ENCODE measurements at regions not wholly inside any gene's neighbourhood (a gene's known extent, or its start where the extent isn't known, plus 50 kb on each side); places are given as distances from the start of the nearest gene placed in this dataset.

DNA sequence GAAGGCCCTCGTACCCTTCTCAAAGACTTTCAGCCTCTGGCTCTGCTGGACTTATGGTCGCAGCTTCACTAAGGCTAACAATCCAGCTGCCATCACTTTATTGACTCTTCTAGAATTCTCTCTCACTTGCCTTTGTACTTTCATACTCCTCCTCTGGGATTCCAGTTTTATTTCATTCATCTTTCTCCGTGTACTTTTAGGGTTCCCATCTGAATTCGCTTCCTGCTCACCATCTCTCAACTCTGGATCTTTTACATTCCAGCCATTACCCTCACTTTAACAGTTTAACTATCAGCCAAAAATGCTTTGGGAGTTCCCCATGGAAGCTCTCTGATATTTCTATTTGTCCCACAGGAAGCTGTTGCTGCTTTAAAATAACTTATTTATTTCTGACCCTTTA, 149.3 kb upstream of the KL start:
- no peaks in the 10 kb centered on the region for H3K36me3 ChIP-seq (ENCODE audit: insufficient read depth, low read length)
- intact Hi-C loops (cut with micrococcal nuclease), result no loop called here
- no peak overlapping the region for H3K4me3 ChIP-seq (ENCODE audit: low read length in 2 of 2)
- CTCF ChIA-PET (ENCODE audit: partially characterized antibody), result no interaction called here
- no peak overlapping the region for H3K4me3 Mint-ChIP-seq
- POLR2A ChIA-PET (ENCODE audit: partially characterized antibody), result no interaction called here
- H3K36me3 Mint-ChIP-seq, result no peaks in the 10 kb centered on the region
- no peaks in the 10 kb centered on the region for H3K4me1 Mint-ChIP-seq
- H3K27me3 ChIP-seq (ENCODE audit: insufficient read depth, low read length), result no peaks in the 10 kb centered on the region
- no peaks in the 10 kb centered on the region for H3K9me3 ChIP-seq (ENCODE audit: control insufficient read depth in 1 of 2, low read length in 2 of 2)
- no peak overlapping the region for H3K27ac ChIP-seq (ENCODE audit: low read depth, low read length)
- H3K27ac Mint-ChIP-seq, result no peak overlapping the region
- H3K4me1 ChIP-seq (ENCODE audit: insufficient read depth, low read length), result no peaks in the 10 kb centered on the region
- H3K27me3 Mint-ChIP-seq, result no peaks in the 10 kb centered on the region
- no peak for DNase-seq
- H3K9me3 Mint-ChIP-seq, result peaks cover 0 to 14% (median 9%) of the 10 kb centered on the region in 8 donors

DNA sequence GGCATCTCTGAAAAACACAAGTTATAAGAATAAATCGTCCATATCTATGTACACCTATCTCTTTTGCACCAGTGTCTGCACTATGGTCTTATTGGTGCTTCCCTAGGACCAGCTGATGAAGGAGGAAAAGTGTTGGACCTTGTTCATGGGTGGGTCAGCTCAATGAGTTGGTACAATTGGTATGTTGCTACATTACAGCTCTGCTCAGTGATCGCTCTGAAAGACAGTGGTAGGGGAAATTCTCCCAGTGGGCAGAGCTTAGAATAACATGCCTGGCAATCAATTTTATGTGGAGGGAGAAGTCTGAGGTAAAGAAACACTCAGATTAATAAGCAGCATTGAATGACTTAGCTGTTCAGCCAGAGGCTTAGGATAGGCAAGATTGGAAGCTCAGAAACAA, 138.7 kb upstream of the KL start:
- DNase-seq, result no peak
- no peak overlapping the region for H3K4me3 ChIP-seq (ENCODE audit: low read length in 2 of 2)
- Mint-ChIP-seq H3K9me3 (peaks cover 0 to 2% (median 0%) of the 10 kb centered on the region in 8 donors), H3K4me3 (no peak overlapping the region), H3K27ac (no peak overlapping the region), H3K36me3 (no peaks in the 10 kb centered on the region), H3K4me1 (no peaks in the 10 kb centered on the region), H3K27me3 (peaks cover 0 to 1% of the 10 kb centered on the region in 2 donors)
- no peaks in the 10 kb centered on the region for H3K9me3 ChIP-seq (ENCODE audit: control insufficient read depth in 1 of 2, low read length in 2 of 2)
- no peaks in the 10 kb centered on the region for H3K4me1 ChIP-seq (ENCODE audit: insufficient read depth, low read length)
- no peak overlapping the region for H3K27ac ChIP-seq (ENCODE audit: low read depth, low read length)
- intact Hi-C loops (cut with micrococcal nuclease), result no loop called here
- no peaks in the 10 kb centered on the region for H3K36me3 ChIP-seq (ENCODE audit: insufficient read depth, low read length)
- CTCF ChIA-PET (ENCODE audit: partially characterized antibody), result no interaction called here
- POLR2A ChIA-PET (ENCODE audit: partially characterized antibody), result no interaction called here
- no peaks in the 10 kb centered on the region for H3K27me3 ChIP-seq (ENCODE audit: insufficient read depth, low read length)

DNA sequence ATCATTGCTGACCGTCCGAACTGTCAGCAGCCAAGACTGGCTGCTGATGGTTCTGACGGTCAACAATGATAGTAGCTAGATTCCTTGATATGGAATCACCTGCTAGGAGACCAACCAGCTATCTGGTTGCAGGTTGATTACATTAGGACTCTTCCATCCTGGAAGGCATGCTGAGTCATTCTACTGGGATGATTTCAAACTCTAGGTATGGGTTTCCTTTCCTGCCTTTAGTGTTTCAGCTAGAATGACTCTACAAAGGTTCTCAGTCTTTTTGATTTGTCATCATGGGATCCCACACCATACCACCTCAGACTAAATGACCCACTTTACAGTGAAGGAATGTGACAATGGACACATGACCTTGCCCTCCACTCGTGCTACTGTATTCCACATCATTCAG, 138.1 kb upstream of the KL start:
- no peak for DNase-seq
- peaks cover 1 to 2% of the 10 kb centered on the region in 2 donors for H3K27me3 Mint-ChIP-seq
- Histone ChIP-seq H3K27me3 (ENCODE audit: insufficient read depth, low read length) (no peaks in the 10 kb centered on the region), H3K27ac (ENCODE audit: low read depth, low read length) (no peak overlapping the region), H3K36me3 (ENCODE audit: insufficient read depth, low read length) (no peaks in the 10 kb centered on the region), H3K9me3 (ENCODE audit: control insufficient read depth in 1 of 2, low read length in 2 of 2) (no peaks in the 10 kb centered on the region), H3K4me3 (ENCODE audit: low read length in 2 of 2) (no peak overlapping the region), H3K4me1 (ENCODE audit: insufficient read depth, low read length) (no peaks in the 10 kb centered on the region)
- no peaks in the 10 kb centered on the region for H3K4me1 Mint-ChIP-seq
- no peak overlapping the region for H3K4me3 Mint-ChIP-seq
- POLR2A ChIA-PET (ENCODE audit: partially characterized antibody), result no interaction called here
- no peaks in the 10 kb centered on the region for H3K36me3 Mint-ChIP-seq
- H3K9me3 Mint-ChIP-seq, result peaks cover 0 to 2% (median 0%) of the 10 kb centered on the region in 8 donors
- intact Hi-C loops (cut with micrococcal nuclease), result no loop called here
- CTCF ChIA-PET (ENCODE audit: partially characterized antibody), result no interaction called here
- H3K27ac Mint-ChIP-seq, result no peak overlapping the region

DNA sequence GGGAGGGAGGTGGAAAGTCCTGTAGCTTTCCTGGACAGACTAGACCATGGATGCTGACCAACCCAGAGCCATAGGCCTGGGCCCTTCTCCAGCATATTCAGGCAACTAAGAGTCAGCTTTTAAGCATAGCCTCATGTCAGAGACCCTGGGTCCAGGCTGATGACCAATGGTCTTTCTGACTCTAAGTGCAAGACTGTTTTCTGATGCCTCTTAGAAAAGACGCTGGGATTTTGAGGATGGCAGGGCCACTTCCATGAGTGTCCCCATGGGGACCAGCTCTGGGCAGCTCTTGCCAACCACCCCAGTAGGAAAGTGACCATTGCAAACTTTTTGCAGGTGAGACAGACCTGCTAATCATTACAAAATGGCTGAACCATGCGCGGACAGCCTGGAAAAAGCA, 135.6 kb upstream of the KL start:
- Mint-ChIP-seq H3K36me3 (no peaks in the 10 kb centered on the region), H3K4me3 (no peak overlapping the region), H3K9me3 (no peaks in the 10 kb centered on the region), H3K27me3 (peaks cover 1 to 2% of the 10 kb centered on the region in 2 donors), H3K4me1 (no peaks in the 10 kb centered on the region), H3K27ac (no peak overlapping the region)
- POLR2A ChIA-PET (ENCODE audit: partially characterized antibody), result no interaction called here
- CTCF ChIA-PET (ENCODE audit: partially characterized antibody), result no interaction called here
- H3K27ac ChIP-seq (ENCODE audit: low read depth, low read length), result no peak overlapping the region
- H3K27me3 ChIP-seq (ENCODE audit: insufficient read depth, low read length), result no peaks in the 10 kb centered on the region
- no peak for DNase-seq
- H3K4me1 ChIP-seq (ENCODE audit: insufficient read depth, low read length), result no peaks in the 10 kb centered on the region
- no peak overlapping the region for H3K4me3 ChIP-seq (ENCODE audit: low read length in 2 of 2)
- no peaks in the 10 kb centered on the region for H3K9me3 ChIP-seq (ENCODE audit: control insufficient read depth in 1 of 2, low read length in 2 of 2)
- H3K36me3 ChIP-seq (ENCODE audit: insufficient read depth, low read length), result no peaks in the 10 kb centered on the region
- intact Hi-C loops (cut with micrococcal nuclease), result no loop called here

DNA sequence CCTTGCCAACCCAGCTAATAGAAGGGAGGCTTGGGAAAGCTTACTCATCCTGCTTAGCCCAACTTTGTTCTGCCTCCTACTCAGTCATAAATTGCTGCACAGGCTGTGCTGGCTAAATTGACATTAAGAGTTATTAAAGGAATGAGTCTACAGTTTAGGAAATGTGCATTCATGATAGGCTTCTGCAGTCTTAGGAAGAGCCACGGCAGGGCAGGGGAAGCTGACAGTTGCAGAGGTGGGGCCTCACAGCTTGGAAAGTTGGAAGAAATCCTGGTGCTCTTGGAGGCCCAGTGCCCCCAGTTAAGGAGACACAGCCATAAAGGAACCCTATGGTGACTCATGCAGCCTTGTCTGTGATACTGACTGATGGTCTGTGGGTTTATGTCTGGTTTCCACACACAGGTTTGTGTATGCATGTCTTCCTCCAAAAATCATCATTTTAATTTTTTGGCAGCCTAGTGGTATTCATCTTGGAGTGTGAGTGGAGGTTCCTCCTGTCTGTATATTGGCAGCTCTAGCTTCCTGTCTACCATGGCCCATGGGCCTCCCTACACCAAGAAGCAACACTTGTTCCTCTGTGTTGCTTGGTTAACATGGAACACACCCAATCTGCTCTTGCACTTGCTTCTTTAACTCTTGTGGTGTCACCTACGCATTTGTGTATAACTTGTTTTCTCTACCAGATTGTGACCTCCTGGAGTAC, 135.0 kb upstream of the KL start:
- no peaks in the 10 kb centered on the region for H3K36me3 Mint-ChIP-seq
- no peaks in the 10 kb centered on the region for H3K9me3 ChIP-seq (ENCODE audit: control insufficient read depth in 1 of 2, low read length in 2 of 2)
- CTCF ChIA-PET (ENCODE audit: partially characterized antibody), result no interaction called here
- H3K4me1 Mint-ChIP-seq, result no peaks in the 10 kb centered on the region
- no peak for DNase-seq
- peaks cover 1 to 2% of the 10 kb centered on the region in 2 donors for H3K27me3 Mint-ChIP-seq
- H3K9me3 Mint-ChIP-seq, result no peaks in the 10 kb centered on the region
- intact Hi-C loops (cut with micrococcal nuclease), result no loop called here
- H3K27ac ChIP-seq (ENCODE audit: low read depth, low read length), result no peak overlapping the region
- no peaks in the 10 kb centered on the region for H3K4me1 ChIP-seq (ENCODE audit: insufficient read depth, low read length)
- no peaks in the 10 kb centered on the region for H3K36me3 ChIP-seq (ENCODE audit: insufficient read depth, low read length)
- no peaks in the 10 kb centered on the region for H3K27me3 ChIP-seq (ENCODE audit: insufficient read depth, low read length)
- no peak overlapping the region for H3K27ac Mint-ChIP-seq
- no peak overlapping the region for H3K4me3 Mint-ChIP-seq
- POLR2A ChIA-PET (ENCODE audit: partially characterized antibody), result no interaction called here
- H3K4me3 ChIP-seq (ENCODE audit: low read length in 2 of 2), result no peak overlapping the region

DNA sequence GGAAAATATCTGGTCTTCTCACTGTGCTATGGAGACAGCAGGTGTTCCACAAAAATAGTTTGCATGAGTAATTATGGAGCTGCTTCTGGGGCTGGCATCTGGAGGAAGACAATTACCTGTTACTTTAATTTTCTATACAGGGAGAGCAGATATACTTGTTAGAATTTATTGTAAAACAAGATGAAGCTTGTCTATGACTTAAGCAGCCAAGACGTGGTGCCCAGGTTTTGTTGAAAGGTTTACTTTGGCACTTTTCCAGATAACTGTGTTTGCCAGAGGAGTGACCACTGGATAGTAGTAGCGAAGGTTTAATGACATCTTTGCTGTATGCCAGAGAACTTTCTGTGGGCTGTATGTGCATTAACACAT, 134.5 kb upstream of the KL start:
- Mint-ChIP-seq H3K27ac (no peak overlapping the region), H3K4me1 (no peaks in the 10 kb centered on the region), H3K27me3 (peaks cover 1 to 2% of the 10 kb centered on the region in 2 donors), H3K9me3 (peaks cover 0 to 2% (median 0%) of the 10 kb centered on the region in 8 donors), H3K36me3 (no peaks in the 10 kb centered on the region), H3K4me3 (no peak overlapping the region)
- DNase-seq, result no peak
- Histone ChIP-seq H3K9me3 (ENCODE audit: control insufficient read depth in 1 of 2, low read length in 2 of 2) (no peaks in the 10 kb centered on the region), H3K27me3 (ENCODE audit: insufficient read depth, low read length) (no peaks in the 10 kb centered on the region), H3K4me3 (ENCODE audit: low read length in 2 of 2) (no peak overlapping the region), H3K27ac (ENCODE audit: low read depth, low read length) (no peak overlapping the region), H3K36me3 (ENCODE audit: insufficient read depth, low read length) (no peaks in the 10 kb centered on the region), H3K4me1 (ENCODE audit: insufficient read depth, low read length) (no peaks in the 10 kb centered on the region)
- CTCF ChIA-PET (ENCODE audit: partially characterized antibody), result no interaction called here
- POLR2A ChIA-PET (ENCODE audit: partially characterized antibody), result no interaction called here
- intact Hi-C loops (cut with micrococcal nuclease), result no loop called here

DNA sequence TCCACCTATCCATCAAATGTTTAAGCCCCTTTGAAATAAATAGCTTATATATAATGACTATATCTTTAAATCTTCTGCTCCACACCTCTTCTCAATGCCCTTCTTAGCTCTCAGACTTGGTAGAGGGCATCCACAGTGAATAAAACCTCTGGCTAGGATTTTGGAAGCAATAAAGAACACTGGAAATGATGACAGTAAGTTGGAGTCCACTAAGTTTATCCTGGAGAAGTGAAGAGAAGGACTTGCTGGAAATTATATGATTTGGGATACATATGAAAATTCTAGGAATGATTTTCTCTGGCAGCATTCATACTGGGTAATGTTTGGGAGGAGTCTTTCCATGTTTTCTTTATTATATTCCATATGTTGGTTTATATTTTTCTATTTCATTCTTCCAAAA, 133.5 kb upstream of the KL start:
- Mint-ChIP-seq H3K27ac (no peak overlapping the region), H3K36me3 (peaks cover 0 to 4% of the 10 kb centered on the region in 2 donors), H3K9me3 (peaks cover 2 to 8% (median 5%) of the 10 kb centered on the region in 8 donors), H3K4me1 (no peaks in the 10 kb centered on the region), H3K27me3 (peaks cover 1 to 2% of the 10 kb centered on the region in 2 donors), H3K4me3 (no peak overlapping the region)
- no peak for DNase-seq
- ChIA-PET POLR2A (ENCODE audit: partially characterized antibody) (no interaction called here), CTCF (ENCODE audit: partially characterized antibody) (no interaction called here)
- H3K9me3 ChIP-seq (ENCODE audit: control insufficient read depth in 1 of 2, low read length in 2 of 2), result no peaks in the 10 kb centered on the region
- intact Hi-C loops (cut with micrococcal nuclease), result no loop called here
- H3K4me3 ChIP-seq (ENCODE audit: low read length in 2 of 2), result no peak overlapping the region
- H3K27me3 ChIP-seq (ENCODE audit: insufficient read depth, low read length), result no peaks in the 10 kb centered on the region
- no peaks in the 10 kb centered on the region for H3K36me3 ChIP-seq (ENCODE audit: insufficient read depth, low read length)
- no peak overlapping the region for H3K27ac ChIP-seq (ENCODE audit: low read depth, low read length)
- H3K4me1 ChIP-seq (ENCODE audit: insufficient read depth, low read length), result no peaks in the 10 kb centered on the region

DNA sequence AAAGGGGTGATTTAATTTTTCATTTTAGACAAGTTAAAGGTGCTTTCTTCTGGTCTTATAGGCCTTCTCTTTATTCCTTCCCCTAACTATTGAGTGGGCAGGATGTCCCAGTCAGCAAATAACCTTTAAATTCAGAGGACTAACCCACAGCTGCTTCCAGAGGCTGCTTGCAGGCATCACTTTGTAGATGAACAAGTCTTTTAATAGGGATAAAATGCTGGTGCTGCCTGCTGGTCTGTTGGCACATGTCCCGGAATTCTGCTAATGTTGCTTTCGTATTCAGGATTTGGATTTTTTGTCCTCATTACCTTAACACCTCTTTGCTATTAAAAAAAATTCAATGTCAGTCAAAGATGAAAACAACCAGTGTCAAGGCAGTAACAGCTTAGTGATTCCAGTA, 132.7 kb upstream of the KL start:
- H3K4me3 ChIP-seq (ENCODE audit: low read length in 2 of 2), result no peak overlapping the region
- Mint-ChIP-seq H3K9me3 (peaks cover 2 to 14% (median 7%) of the 10 kb centered on the region in 8 donors), H3K27me3 (peaks cover 1 to 2% of the 10 kb centered on the region in 2 donors), H3K4me3 (no peak overlapping the region), H3K36me3 (peaks cover 0 to 5% of the 10 kb centered on the region in 2 donors), H3K4me1 (no peaks in the 10 kb centered on the region), H3K27ac (no peak overlapping the region)
- POLR2A ChIA-PET (ENCODE audit: partially characterized antibody), result no interaction called here
- H3K9me3 ChIP-seq (ENCODE audit: control insufficient read depth in 1 of 2, low read length in 2 of 2), result no peaks in the 10 kb centered on the region
- H3K27ac ChIP-seq (ENCODE audit: low read depth, low read length), result no peak overlapping the region
- no peak for DNase-seq
- H3K27me3 ChIP-seq (ENCODE audit: insufficient read depth, low read length), result no peaks in the 10 kb centered on the region
- CTCF ChIA-PET (ENCODE audit: partially characterized antibody), result no interaction called here
- H3K36me3 ChIP-seq (ENCODE audit: insufficient read depth, low read length), result no peaks in the 10 kb centered on the region
- intact Hi-C loops (cut with micrococcal nuclease), result no loop called here
- H3K4me1 ChIP-seq (ENCODE audit: insufficient read depth, low read length), result no peaks in the 10 kb centered on the region

Measured in CD4-positive, alpha-beta memory T cell (primary cell).